Esophagus muscularis mucosa (tissue), 4 donors: ENCODE measurements at regions not wholly inside any gene's neighbourhood (a gene's known extent, or its start where the extent isn't known, plus 50 kb on each side); places are given as distances from the start of the nearest gene placed in this dataset.

Experiments
- CTCF ChIP-seq, 3 experiments: fragments of 200-600 bp in 2 of 3; fragments of 450-650 bp in 1 of 3; sonication (generic) in 2 of 3; IDR thresholded peaks; one replicate each; pipeline ENCODE4 v1.5.1; 2017 to 2019; ENCODE audit warnings: antibody characterized with exemption in 3 of 3, mild to moderate bottlenecking in 2 of 3, moderate library complexity in 1 of 3
- EP300 ChIP-seq: sonication (generic); formaldehyde crosslinking; IDR thresholded peaks from one replicate; pipeline ENCODE4 v1.6.1; 2017; ENCODE audit warnings: antibody characterized with exemption
- POLR2A ChIP-seq: fragments of 450-650 bp; IDR thresholded peaks from one replicate; pipeline ENCODE4 v1.6.1; 2017; ENCODE audit warnings: antibody characterized with exemption, moderate library complexity, mild to moderate bottlenecking, low read depth

DNA sequence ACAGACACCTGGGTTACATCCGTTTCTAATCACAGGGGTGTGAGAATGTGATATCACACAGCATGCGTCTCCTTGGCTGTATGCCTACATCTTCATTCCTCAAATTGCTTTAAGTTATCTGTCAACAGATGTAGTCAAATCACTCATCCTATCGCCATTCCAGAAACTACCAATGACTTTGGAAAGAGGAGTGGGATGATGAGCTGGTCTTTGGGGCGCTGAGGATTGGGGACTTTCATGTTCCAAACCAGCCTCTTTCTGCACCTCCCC lies 104.8 kb downstream of the NAV1 start:
- no peak for TF ChIP-seq CTCF (IDR thresholded peaks at IDR 0.05)
- no peak for TF ChIP-seq POLR2A
- no peak for TF ChIP-seq EP300
